GM12873 (cell line): ENCODE measurements at regions not wholly inside any gene's neighbourhood (a gene's known extent, or its start where the extent isn't known, plus 50 kb on each side); places are given as distances from the start of the nearest gene placed in this dataset.

Experiments used
- CTCF ChIP-seq: IDR thresholded peaks from 2 replicates; pipeline ENCODE4 v1.5.1; 2012; ENCODE audit warnings: low read depth, mild to moderate bottlenecking, moderate library complexity, low read length, control low read depth; ENCODE audit not compliant: insufficient read depth; ENCODE audit errors: missing control alignments

GRCh38 chrX:68983004-68983857 lies 154.4 kb downstream of the EFNB1 start:
- no peak for TF ChIP-seq CTCF

GRCh38 chrX:68982476-68982875 lies 153.7 kb downstream of the EFNB1 start:
- no peak for TF ChIP-seq CTCF

- TF ChIP-seq CTCF = no peak
Observed at GRCh38 chrX:68980906-68981616, 152.2 kb downstream of the EFNB1 start.

- TF ChIP-seq CTCF = no peak
Observed at GRCh38 chrX:68978655-68979054, 149.8 kb downstream of the EFNB1 start.

GRCh38 chrX:68978255-68978654 lies 149.4 kb downstream of the EFNB1 start:
- no peak for TF ChIP-seq CTCF

- no peak for TF ChIP-seq CTCF
Observed at GRCh38 chrX:68953331-68953730, 124.5 kb downstream of the EFNB1 start.

- no peak for TF ChIP-seq CTCF
Observed at GRCh38 chrX:68950937-68951336, 122.1 kb downstream of the EFNB1 start.
